Ecto neural progenitor cell (in vitro differentiated cells): ENCODE measurements at regions not wholly inside any gene's neighbourhood (a gene's known extent, or its start where the extent isn't known, plus 50 kb on each side); places are given as distances from the start of the nearest gene placed in this dataset.
"Not testable (repeated sequence)": the region's sequence is repeated elsewhere in the genome, so short reads cannot be mapped to it uniquely, and the experiment has no call there.

Experiments used
- DNase-seq: peaks from one replicate; pipeline ENCODE4 v3.0.0-alpha.2; 2018; ENCODE audit warnings: low spot score

DNA sequence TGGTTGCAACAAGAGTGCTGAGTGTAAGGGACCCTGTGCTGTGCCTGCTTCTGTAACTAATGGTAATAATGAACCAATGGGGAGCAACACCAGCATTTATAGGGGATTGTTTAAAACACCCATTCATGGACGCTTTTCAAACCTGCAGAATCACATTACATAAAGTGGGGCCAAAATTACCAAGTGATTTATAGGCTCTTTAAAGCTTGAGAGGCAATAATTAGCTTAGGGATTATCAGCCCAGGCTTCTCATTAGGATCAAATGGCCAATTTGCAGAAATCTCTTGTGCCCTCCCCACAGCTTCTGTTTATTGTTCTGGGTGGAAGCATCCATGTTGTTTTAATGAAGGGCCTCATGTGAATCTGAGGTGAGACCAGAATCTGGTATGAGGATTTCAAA lies 125.5 kb downstream of the ZNF486 start:
- DNase-seq, result not testable (repeated sequence)

- no peak for DNase-seq
Measured at GRCh38 chr19:20289186-20289585, 122.2 kb downstream of the ZNF486 start.

- DNase-seq, result no peak
Measured at GRCh38 chr19:20287070-20287469, 120.1 kb downstream of the ZNF486 start.

DNA sequence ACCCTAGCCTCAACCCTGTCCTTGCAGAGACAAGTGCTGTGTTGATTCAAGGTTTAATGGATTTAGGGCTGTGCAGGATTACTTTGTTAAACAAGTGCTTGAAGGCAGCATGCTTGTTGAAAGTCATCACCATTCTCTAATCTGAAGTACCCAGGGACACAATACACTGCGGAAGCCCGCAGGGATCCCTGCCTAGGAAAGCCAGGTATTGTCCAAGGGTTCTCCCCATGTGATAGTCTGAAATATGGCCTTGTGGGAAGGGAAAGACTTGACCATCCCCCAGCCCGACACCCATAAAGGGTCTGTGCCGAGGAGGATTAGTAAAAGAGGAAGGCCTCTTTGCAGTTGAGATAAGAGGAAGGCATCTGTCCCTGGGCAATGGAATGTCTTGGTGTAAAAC lies 118.9 kb downstream of the ZNF486 start:
- not testable (repeated sequence) for DNase-seq

- DNase-seq, result no peak
Measured at GRCh38 chr19:20279516-20279915, 112.5 kb downstream of the ZNF486 start.

DNA sequence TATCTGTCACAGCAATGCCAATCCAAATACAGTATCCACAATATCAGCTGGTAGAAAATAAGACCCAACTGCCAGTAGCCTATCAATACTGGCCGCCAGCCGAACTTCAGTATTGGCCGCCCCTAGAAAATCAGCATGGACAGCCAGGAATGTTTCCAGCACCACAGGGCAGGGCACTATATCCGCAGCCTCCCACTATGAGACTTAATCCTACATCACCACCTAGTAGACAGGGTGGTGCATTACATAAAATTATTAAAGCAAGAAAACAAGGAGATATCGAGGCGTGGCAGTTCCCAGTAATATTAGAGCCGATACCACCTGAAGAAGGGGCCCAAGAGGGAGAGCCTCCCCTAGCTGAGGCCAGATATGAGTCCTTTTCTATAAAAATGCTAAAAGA lies 111.3 kb downstream of the ZNF486 start:
- no peak for DNase-seq

DNA sequence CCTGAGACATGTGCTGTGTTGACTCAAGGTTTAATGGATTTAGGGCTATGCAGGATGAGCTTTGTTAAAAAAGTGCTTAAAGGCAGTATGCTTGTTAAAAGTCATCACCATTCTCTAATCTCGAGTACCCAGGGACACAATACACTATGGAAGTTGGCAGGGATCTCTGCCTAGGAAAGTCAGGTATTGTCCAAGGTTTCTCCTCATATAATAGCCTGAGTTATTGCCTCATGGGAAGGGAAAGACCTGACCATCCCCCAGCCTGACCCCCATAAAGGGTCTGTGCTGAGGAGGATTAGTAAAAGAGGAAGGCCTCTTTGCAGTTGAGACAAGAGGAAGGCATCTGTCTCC lies 109.7 kb downstream of the ZNF486 start:
- not testable (repeated sequence) for DNase-seq

- DNase-seq, result no peak
Measured at GRCh38 chr19:20276011-20276731, 109.2 kb downstream of the ZNF486 start.

GRCh38 chr19:20273951-20274570 lies 107.0 kb downstream of the ZNF486 start:
- no peak for DNase-seq

DNA sequence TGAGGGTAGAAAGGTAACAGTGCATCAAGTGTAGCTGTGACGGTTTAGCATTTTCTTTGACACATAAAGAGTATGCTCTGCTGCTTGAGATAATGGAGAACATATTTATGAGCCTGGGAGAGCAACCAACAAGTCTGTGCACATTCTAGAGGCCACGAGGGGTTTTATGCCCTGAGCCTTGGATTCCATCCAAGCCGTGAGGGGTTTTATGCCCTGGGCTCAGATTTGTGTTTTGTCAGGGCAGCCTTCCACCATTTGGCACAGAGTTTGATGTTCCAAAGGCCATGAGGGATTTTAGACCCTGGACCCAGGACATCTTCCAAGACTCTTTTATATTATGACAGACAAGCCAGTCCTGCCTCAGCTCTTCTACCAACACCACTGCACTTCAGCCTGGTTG lies 106.4 kb downstream of the ZNF486 start:
- DNase-seq, result no peak

GRCh38 chr19:20272627-20273010 lies 105.6 kb downstream of the ZNF486 start:
- not testable (repeated sequence) for DNase-seq

DNA sequence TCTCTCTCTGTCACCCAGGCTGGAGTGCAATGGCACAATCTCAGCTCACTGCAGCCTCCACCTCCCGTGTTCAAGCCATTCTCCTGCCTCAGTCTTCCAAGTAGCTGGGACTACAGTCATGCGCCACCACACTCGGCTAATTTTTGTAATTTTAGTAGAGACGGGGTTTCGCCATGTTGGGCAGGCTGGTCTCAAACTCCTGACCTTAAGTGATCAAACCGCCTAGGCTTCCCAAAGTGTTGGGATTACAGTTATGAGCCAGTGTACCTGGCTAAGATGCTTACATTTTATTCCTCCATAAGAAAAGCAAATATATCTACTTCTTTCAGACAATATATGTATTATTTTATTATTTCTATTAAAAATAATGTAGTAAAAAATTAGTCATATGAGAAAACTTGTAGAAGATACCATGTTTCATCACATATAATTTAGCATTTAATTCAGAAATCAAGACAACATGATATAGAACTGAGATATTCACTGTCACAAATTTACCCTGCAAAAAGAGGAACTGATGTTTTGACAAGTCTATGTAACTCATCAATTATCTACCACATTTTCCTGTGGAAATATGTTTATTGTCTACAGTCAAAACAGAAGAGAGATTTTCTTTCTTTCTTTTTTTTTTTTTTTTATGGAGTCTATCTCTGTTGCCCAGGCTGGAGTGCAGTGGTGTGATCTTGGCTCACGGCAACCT lies 105.1 kb downstream of the ZNF486 start:
- not testable (repeated sequence) for DNase-seq

- DNase-seq, result no peak
Measured at GRCh38 chr19:20271215-20271926, 104.4 kb downstream of the ZNF486 start.

- DNase-seq, result no peak
Measured at GRCh38 chr19:20269461-20269860, 102.4 kb downstream of the ZNF486 start.

- not testable (repeated sequence) for DNase-seq
Measured at GRCh38 chr19:20261513-20261912, 94.5 kb downstream of the ZNF486 start.

GRCh38 chr19:20260738-20261137 lies 93.7 kb downstream of the ZNF486 start:
- not testable (repeated sequence) for DNase-seq

- DNase-seq, result no peak
Measured at GRCh38 chr19:20259615-20260014, 92.6 kb downstream of the ZNF486 start.

DNA sequence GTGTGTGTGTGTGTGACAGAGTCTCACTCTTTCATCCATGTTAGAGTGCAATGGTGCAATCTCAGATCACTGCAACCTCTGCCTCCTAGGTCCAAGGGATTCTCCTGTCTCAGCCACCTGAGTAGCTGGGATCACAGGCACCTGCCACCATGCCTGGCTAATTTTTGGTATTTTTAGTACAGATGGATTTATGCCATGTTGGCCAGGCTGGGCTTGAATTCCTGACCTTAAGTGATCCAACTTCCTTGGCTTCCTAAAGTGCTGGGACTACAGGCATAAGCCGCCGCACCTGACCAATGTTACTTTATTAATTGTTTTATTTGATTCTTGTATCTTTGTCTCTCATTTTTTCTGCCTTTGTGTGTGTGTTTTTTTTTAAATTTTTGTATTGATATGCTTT lies 89.6 kb downstream of the ZNF486 start:
- no peak for DNase-seq

DNA sequence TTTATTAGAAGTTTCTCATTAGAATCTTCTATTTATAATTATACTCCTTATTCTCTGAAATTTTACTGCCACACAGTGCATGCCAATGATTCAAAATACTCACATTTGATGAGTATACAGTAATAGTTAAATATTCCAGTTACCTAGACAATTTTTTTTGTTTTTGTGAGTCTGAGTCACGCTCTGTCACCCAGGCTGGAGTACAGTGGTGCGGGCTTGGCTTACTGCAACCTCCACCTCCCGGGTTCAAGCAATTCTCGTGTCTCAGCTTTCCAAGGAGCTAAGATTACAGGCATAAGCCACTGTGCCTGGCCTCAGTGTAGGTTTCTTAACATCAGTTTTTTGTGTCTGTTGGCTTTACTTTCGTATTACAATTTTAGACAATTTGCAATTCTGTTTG lies 87.1 kb downstream of the ZNF486 start:
- no peak for DNase-seq

DNA sequence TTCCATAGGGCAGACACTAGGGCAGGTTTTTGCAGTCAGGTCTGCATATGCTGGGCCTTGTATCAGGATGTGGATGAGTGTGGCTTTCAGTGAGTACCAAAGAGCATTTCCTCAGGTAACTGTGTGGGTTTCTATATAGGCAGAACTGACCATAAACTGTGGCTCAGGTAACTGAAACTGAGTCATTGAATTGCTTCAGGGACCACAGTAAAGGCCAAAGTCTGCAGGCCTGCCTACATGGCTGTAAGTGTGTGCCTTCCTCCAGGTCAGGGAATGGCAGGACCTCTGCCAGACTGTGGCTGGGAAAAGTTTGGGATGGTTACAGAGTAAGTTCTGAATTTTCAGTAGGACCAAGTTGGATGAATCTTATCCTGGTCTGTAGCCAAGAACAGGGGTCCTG lies 85.6 kb downstream of the ZNF486 start:
- DNase-seq, result no peak

DNA sequence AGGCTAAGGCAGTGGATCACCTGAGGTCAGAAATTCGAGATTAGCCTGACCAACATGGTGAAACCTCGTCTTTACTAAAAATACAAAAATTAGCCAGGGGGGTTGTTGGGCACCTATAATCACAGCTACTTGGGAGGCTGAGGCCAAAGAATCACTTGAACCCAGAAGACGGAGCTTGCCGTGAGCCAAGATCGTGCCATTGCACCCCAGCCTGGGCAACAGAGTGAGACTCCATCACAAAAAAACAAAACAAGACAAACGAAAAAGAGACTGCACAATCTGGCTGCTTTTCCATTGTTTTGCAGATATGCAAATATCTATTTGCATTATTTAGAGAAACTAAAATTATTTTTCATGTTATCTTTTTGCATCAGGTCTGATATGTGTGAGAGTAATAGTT lies 83.6 kb downstream of the ZNF486 start:
- DNase-seq, result no peak

GRCh38 chr19:20250121-20250520 lies 83.1 kb downstream of the ZNF486 start:
- DNase-seq, result no peak
